Trophoblast cell (in vitro differentiated cells and primary cell): ENCODE measurements at regions not wholly inside any gene's neighbourhood (a gene's known extent, or its start where the extent isn't known, plus 50 kb on each side); places are given as distances from the start of the nearest gene placed in this dataset.

ENCODE experiments used
- DNase-seq, 2 donors: peaks; one replicate each; pipeline ENCODE4 v3.0.0-alpha.2; 2016
- H2AFZ ChIP-seq: 2 replicates; pipeline ENCODE4 v1.6.1; 2013; ENCODE audit warnings: low read length, moderate library complexity, mild to moderate bottlenecking; ENCODE audit not compliant: insufficient read depth, poor library complexity
- H2AK5ac ChIP-seq: 2 replicates; pipeline ENCODE4 v1.6.1; 2013; ENCODE audit warnings: mild to moderate bottlenecking, low read length
- H2BK120ac ChIP-seq: 2 replicates; pipeline ENCODE4 v1.6.1; 2013; ENCODE audit warnings: low read length, mild to moderate bottlenecking, moderate library complexity; ENCODE audit not compliant: insufficient read depth, poor library complexity
- H2BK12ac ChIP-seq: 2 replicates; pipeline ENCODE4 v1.6.1; 2013; ENCODE audit warnings: mild to moderate bottlenecking, low read length, moderate library complexity
- H2BK5ac ChIP-seq: 2 replicates; pipeline ENCODE4 v1.6.1; 2013; ENCODE audit warnings: low read length, low read depth, moderate library complexity, mild to moderate bottlenecking; ENCODE audit not compliant: poor library complexity
- H3K14ac ChIP-seq: 2 replicates; pipeline ENCODE4 v1.6.1; 2013; ENCODE audit warnings: mild to moderate bottlenecking, low read length
- H3K18ac ChIP-seq: 2 replicates; pipeline ENCODE4 v1.6.1; 2013; ENCODE audit warnings: mild to moderate bottlenecking, low read length
- H3K23ac ChIP-seq: 2 replicates; pipeline ENCODE4 v1.6.1; 2013; ENCODE audit warnings: low read length
- H3K27ac ChIP-seq: 2 replicates; pipeline ENCODE4 v1.5.1; 2013; ENCODE audit warnings: low read depth, mild to moderate bottlenecking, inconsistent platforms, low read length, moderate library complexity
- H3K27me3 ChIP-seq: 2 replicates; pipeline ENCODE4 v1.6.1; 2013; ENCODE audit warnings: inconsistent platforms, mild to moderate bottlenecking, low read length, moderate library complexity; ENCODE audit not compliant: insufficient read depth
- H3K36me3 ChIP-seq, 2 experiments: 1 replicate in 1 of 2; 2 replicates in 1 of 2; pipeline ENCODE4 v1.6.1; 2013; ENCODE audit warnings: low read length in 2 of 2, mild to moderate bottlenecking in 2 of 2, moderate library complexity in 1 of 2; ENCODE audit not compliant: insufficient read depth in 2 of 2, control insufficient read depth in 1 of 2
- H3K4ac ChIP-seq: 2 replicates; pipeline ENCODE4 v1.6.1; 2013; ENCODE audit warnings: low read depth, mild to moderate bottlenecking, low read length, moderate library complexity
- H3K4me1 ChIP-seq, 2 experiments: 1 replicate in 1 of 2; 2 replicates in 1 of 2; pipeline ENCODE4 v1.6.1; 2013; ENCODE audit warnings: low read length in 2 of 2, mild to moderate bottlenecking in 2 of 2, moderate library complexity in 1 of 2; ENCODE audit not compliant: insufficient read depth in 2 of 2, control insufficient read depth in 1 of 2
- H3K4me2 ChIP-seq: 2 replicates; pipeline ENCODE4 v1.6.1; 2013; ENCODE audit warnings: inconsistent platforms, mild to moderate bottlenecking, low read length, moderate library complexity
- H3K4me3 ChIP-seq: 2 replicates; pipeline ENCODE4 v1.5.1; 2013; ENCODE audit warnings: mild to moderate bottlenecking, low read depth, low read length, inconsistent platforms
- H3K79me1 ChIP-seq: one replicate; pipeline ENCODE4 v1.6.1; 2013; ENCODE audit warnings: low read length
- H3K79me2 ChIP-seq: 2 replicates; pipeline ENCODE4 v1.6.1; 2013; ENCODE audit warnings: low read length, mild to moderate bottlenecking; ENCODE audit not compliant: control insufficient read depth, insufficient read depth, poor library complexity
- H3K9ac ChIP-seq: 2 replicates; pipeline ENCODE4 v1.6.1; 2013; ENCODE audit warnings: mild to moderate bottlenecking, low read length
- H3K9me3 ChIP-seq: 2 replicates; pipeline ENCODE4 v1.6.1; 2013; ENCODE audit warnings: low read depth, mild to moderate bottlenecking, control low read depth, inconsistent platforms, low read length; ENCODE audit not compliant: insufficient read depth
- H4K12ac ChIP-seq: 2 replicates; pipeline ENCODE4 v1.6.1; 2013; ENCODE audit warnings: low read depth, mild to moderate bottlenecking, low read length, moderate library complexity
- H4K8ac ChIP-seq: 2 replicates; pipeline ENCODE4 v1.6.1; 2013; ENCODE audit warnings: low read depth, mild to moderate bottlenecking, low read length, moderate library complexity
- H4K91ac ChIP-seq: one replicate; pipeline ENCODE4 v1.6.1; 2013; ENCODE audit warnings: low read depth, mild to moderate bottlenecking, low read length, moderate library complexity
- WGBS: extraction: QIAGEN DNeasy Blood & Tissue Kit; methylation state at CpG from one replicate; pipeline ENCODE4 v1.1.7; 2013; ENCODE audit warnings: missing lambda C conversion rate; ENCODE audit not compliant: insufficient read length, insufficient coverage; ENCODE audit errors: extremely low coverage; 5-methylcytosine and 5-hydroxymethylcytosine counted together

DNA sequence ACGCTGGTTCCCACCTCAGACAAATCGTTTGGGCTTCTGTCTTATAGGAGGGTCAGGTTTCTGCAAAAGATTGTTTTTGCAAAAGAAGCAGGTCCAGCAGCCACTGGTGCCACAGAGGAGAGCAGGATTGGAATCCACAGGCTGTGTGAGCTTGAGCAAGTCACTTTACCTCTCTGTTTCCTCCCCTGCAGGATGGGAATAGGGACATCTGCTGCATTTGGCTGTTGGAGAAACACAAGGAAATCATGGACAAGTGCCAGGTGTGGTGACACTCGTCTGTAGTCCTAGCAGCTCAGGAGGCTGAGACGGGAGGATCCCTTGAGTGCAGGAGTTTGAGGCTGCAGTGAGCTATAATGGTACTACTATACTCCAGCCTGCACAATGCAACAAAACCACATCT lies 422.6 kb downstream of the MN1 start:
- no peaks in the 10 kb centered on the region for H3K27me3 ChIP-seq
- no peak overlapping the region for H3K4me2 ChIP-seq

DNA sequence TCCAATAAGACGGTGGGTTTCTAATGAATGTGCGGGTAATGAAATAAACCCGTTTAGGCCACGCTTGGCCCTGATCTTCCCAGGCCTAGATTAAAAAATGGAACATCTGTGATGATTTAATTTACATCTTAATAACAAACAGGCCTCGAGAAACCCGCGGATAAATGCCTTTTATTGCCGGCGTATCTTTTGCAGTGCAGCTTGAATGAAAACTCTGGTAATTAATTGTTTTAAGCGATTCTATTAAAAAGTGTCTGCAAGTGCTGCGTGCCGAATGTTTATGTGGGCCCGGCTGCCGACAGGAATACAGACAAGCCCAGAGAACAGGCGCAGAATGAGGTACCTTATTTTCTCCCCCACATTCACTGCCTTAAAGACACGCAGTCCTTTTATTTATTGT lies 420.7 kb downstream of the MN1 start:
- H4K91ac ChIP-seq = no peak overlapping the region
- no peaks in the 10 kb centered on the region for H3K9me3 ChIP-seq
- no peak overlapping the region for H3K4me2 ChIP-seq
- no peak overlapping the region for H2AFZ ChIP-seq
- no peak overlapping the region for H2BK120ac ChIP-seq
- no peaks in the 10 kb centered on the region for H3K27me3 ChIP-seq
- no peaks in the 10 kb centered on the region for H3K79me2 ChIP-seq
- H3K79me1 ChIP-seq = peaks cover 2% of the 10 kb centered on the region
- H2BK12ac ChIP-seq = no peak overlapping the region
- H3K18ac ChIP-seq = no peak overlapping the region
- H2AK5ac ChIP-seq = no peak overlapping the region
- no peaks in the 10 kb centered on the region for H3K36me3 ChIP-seq
- H3K14ac ChIP-seq = no peak overlapping the region
- no peak overlapping the region for H4K12ac ChIP-seq
- H4K8ac ChIP-seq = no peak overlapping the region
- peaks cover under 1 to 4% of the 10 kb centered on the region in 2 experiments for H3K4me1 ChIP-seq
- no peak for DNase-seq
- H3K4me3 ChIP-seq = no peak overlapping the region
- H3K23ac ChIP-seq = no peak overlapping the region
- whole genome bisulfite sequencing = no CpG with 5 or more reads among the region's 16 CpGs
- H2BK5ac ChIP-seq = no peak overlapping the region
- no peak overlapping the region for H3K4ac ChIP-seq
- H3K27ac ChIP-seq = no peak overlapping the region
- no peak overlapping the region for H3K9ac ChIP-seq

More for the DNA sequence above, 422.6 kb downstream of the MN1 start:
- H2BK120ac ChIP-seq = no peak overlapping the region
- peaks cover 2% of the 10 kb centered on the region for H3K79me1 ChIP-seq
- H2AFZ ChIP-seq = no peak overlapping the region
- H3K9me3 ChIP-seq = no peaks in the 10 kb centered on the region
- no peak overlapping the region for H3K23ac ChIP-seq
- no peak overlapping the region for H3K9ac ChIP-seq
- no peak overlapping the region for H2BK12ac ChIP-seq
- no peak overlapping the region for H3K4me3 ChIP-seq
- H2BK5ac ChIP-seq = no peak overlapping the region
- H2AK5ac ChIP-seq = no peak overlapping the region
- H3K4ac ChIP-seq = no peak overlapping the region
- H4K91ac ChIP-seq = no peak overlapping the region
- WGBS = no CpG with 5 or more reads among the region's 4 CpGs
- H4K12ac ChIP-seq = no peak overlapping the region
- no peak for DNase-seq
- H4K8ac ChIP-seq = no peak overlapping the region
- no peaks in the 10 kb centered on the region for H3K4me1 ChIP-seq
- no peaks in the 10 kb centered on the region for H3K79me2 ChIP-seq
- no peak overlapping the region for H3K14ac ChIP-seq
- no peaks in the 10 kb centered on the region for H3K36me3 ChIP-seq
- H3K18ac ChIP-seq = no peak overlapping the region
- no peak overlapping the region for H3K27ac ChIP-seq

DNA sequence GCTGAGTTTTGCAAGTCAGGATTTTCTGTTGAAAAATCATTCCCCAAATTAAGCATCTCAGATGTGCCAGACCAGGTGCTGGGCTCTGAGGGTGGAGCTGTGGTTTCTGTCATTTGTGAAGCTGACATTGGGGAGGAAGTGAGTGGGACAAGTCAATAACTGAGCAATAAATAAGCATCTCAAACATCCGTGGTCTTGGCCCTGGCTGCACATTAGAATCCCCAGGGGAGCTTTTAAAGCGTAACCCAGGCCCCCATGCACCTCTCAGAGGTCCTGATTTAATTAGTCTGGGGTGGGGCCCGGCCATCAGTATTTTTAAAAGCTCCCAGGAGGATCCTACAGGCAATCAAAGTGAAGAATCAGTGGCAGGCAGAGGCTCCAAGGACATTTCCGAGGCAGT lies 420.0 kb downstream of the MN1 start:
- peaks cover 7 to 11% of the 10 kb centered on the region in 2 experiments for H3K4me1 ChIP-seq
- no peak overlapping the region for H3K23ac ChIP-seq
- H3K27me3 ChIP-seq = no peaks in the 10 kb centered on the region
- H3K79me1 ChIP-seq = peaks cover 2% of the 10 kb centered on the region
- no peak overlapping the region for H4K91ac ChIP-seq
- H3K36me3 ChIP-seq = no peaks in the 10 kb centered on the region
- H3K18ac ChIP-seq = no peak overlapping the region
- H2BK120ac ChIP-seq = no peak overlapping the region
- DNase-seq = no peak
- H3K27ac ChIP-seq = no peak overlapping the region
- no peak overlapping the region for H2BK12ac ChIP-seq
- no peak overlapping the region for H3K4me2 ChIP-seq
- no peak overlapping the region for H2AK5ac ChIP-seq
- no peak overlapping the region for H4K8ac ChIP-seq
- no peak overlapping the region for H3K4ac ChIP-seq
- H3K9ac ChIP-seq = no peak overlapping the region
- H3K9me3 ChIP-seq = no peaks in the 10 kb centered on the region
- no peaks in the 10 kb centered on the region for H3K79me2 ChIP-seq
- H3K14ac ChIP-seq = no peak overlapping the region
- H2AFZ ChIP-seq = no peak overlapping the region
- H4K12ac ChIP-seq = no peak overlapping the region
- H2BK5ac ChIP-seq = no peak overlapping the region
- WGBS = no CpG with 5 or more reads among the region's 4 CpGs
- H3K4me3 ChIP-seq = no peak overlapping the region

DNA sequence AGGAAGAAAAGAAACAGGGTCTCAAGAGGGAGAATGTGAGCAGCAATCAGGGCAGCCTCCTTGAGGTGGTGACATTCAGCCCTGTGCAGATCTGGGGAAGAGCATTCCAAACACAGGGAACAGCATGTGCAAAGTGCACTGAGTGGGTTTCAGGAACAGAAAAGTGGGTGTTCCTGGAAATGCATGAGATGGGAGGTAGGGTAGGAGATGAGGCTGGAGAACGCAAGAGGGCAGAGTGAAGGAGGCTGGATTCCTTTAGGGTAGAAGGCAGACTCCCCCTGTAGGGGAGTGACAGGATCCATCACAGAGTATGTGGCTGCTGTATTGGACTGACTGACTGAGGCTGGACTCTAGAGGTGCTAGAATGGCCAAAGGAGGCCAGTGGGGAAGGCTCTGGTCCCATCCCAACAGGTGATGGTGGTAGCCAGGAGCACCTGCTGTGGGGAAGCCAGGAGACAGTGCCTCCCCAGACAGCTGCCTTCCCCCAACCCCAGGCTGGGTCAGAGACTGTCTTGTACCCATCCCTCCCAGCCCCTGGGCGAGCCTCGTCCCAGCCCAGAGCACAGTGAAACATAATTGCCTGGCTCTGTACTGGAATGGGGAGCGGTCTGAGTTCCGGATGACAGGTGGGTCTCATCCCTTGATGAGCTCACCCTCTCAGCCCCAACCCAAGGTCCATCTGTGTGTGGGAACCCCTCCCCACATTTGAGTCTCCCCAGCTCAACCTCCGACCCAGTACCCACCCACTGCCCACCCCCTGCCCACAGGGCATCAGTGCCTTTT lies 419.4 kb downstream of the MN1 start:
- no CpG with 5 or more reads among the region's 6 CpGs for WGBS
- Histone ChIP-seq H3K79me2 (no peaks in the 10 kb centered on the region), H2AFZ (no peak overlapping the region), H3K27me3 (no peaks in the 10 kb centered on the region), H3K14ac (no peak overlapping the region), H3K9ac (no peak overlapping the region), H3K27ac (no peak overlapping the region), H3K9me3 (no peaks in the 10 kb centered on the region), H2BK5ac (no peak overlapping the region), H3K4me2 (no peak overlapping the region), H4K12ac (no peak overlapping the region), H3K23ac (no peak overlapping the region), H2BK12ac (no peak overlapping the region), H4K8ac (no peak overlapping the region), H3K4me3 (no peak overlapping the region), H3K36me3 (no peaks in the 10 kb centered on the region), H3K79me1 (peaks cover 2% of the 10 kb centered on the region), H3K4ac (no peak overlapping the region), H2BK120ac (no peak overlapping the region), H3K4me1 (peaks cover 8 to 14% of the 10 kb centered on the region in 2 experiments), H4K91ac (no peak overlapping the region), H3K18ac (no peak overlapping the region), H2AK5ac (no peak overlapping the region)
- DNase-seq = no peak
